ENCODE measurements at regions not wholly inside any gene's neighbourhood (a gene's known extent, or its start where the extent isn't known, plus 50 kb on each side); places are given as distances from the start of the nearest gene placed in this dataset.

- no peak overlapping the region for H3K4me3 ChIP-seq (replicated peaks in 1 of 3; ENCODE audit: insufficient read depth in 1 of 3, low read depth in 2 of 3, low read length in 3 of 3)
- DNase-seq (ENCODE audit: low spot score) (no peak), ATAC-seq (no peak), FAIRE-seq (no peak)
- no TSS peak for BruUV-seq (replicated peaks)
- H3K4me2 ChIP-seq (ENCODE audit: low read depth, low read length): no peak overlapping the region
- WGBS (ENCODE audit: low lambda C conversion rate): 5% methylated on average over 6 of the region's 6 CpGs
- H4K20me1 ChIP-seq (ENCODE audit: insufficient read depth, low read length): no peaks in the 10 kb centered on the region
- H3K9ac ChIP-seq (ENCODE audit: insufficient read depth, low read depth, low read length): no peak overlapping the region
- no peaks in the 10 kb centered on the region for H3K4me1 ChIP-seq (ENCODE audit: insufficient read depth, low read length)
- H3K9me3 ChIP-seq (ENCODE audit: low read length): peaks cover 69% of the 10 kb centered on the region
- intact Hi-C loops (cut with micrococcal nuclease; ENCODE audit: unreplicated experiment) (no loop called here), in situ Hi-C loops (cut with HindIII; ENCODE audit: extremely low pct_ligation_motif_present, low pct_unique_long_range_greater_than_20kb) (no loop called here)
- no peaks in the 10 kb centered on the region for H3K36me3 ChIP-seq (replicated peaks in 1 of 2; ENCODE audit: control insufficient read depth in 1 of 2, insufficient read depth in 2 of 2, low read length in 2 of 2)
- POLR2A ChIA-PET: no interaction called here
- TF ChIP-seq JARID2 (CRISPR knock-in tag; IDR thresholded peaks at IDR 0.05; ENCODE audit: insufficient replicate concordance) (no peak), SP1 (IDR thresholded peaks at IDR 0.05) (no peak), SP1 (CRISPR knock-in tag; IDR thresholded peaks at IDR 0.05) (no peak), ZBTB8A (CRISPR knock-in tag; IDR thresholded peaks at IDR 0.05; ENCODE audit: borderline replicate concordance, low read depth) (no peak)
- CTCF ChIA-PET (ENCODE audit: low intra/inter-chr PET ratio, low total read pairs): no interaction called here
- no peak overlapping the region for H2AFZ ChIP-seq (ENCODE audit: low read length)
- H3K79me2 ChIP-seq (ENCODE audit: insufficient read depth, low read length): no peaks in the 10 kb centered on the region
- no peaks in the 10 kb centered on the region; a peak in 1 of 5 replicates for H3K27me3 ChIP-seq (ENCODE audit: control insufficient read depth in 1 of 2, insufficient read depth in 2 of 2, low read length in 2 of 2)
- H3K27ac ChIP-seq (ENCODE audit: extremely low read length, insufficient read depth, low read length): no peak overlapping the region
Observed at GRCh38 chr7:53315981-53316380, 280.5 kb downstream of the POM121L12 start.

DNA sequence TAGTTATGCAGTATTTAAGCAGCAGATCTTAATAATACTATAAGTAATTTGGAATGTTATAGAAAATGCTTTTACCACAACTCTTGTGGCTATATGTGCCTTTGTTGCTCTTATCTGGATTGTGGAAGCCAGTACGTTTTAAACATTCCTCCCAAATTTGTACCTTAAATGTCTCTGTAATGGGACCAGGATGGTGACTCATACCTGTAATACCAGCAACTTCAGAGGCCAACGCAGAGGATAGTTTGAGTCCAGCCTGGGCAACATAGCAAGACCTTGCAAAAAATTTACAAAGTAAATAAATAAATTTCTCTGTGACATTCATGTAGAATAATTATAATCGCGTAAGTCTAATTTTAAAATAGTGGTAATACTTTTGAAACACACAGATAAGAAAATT lies 283.1 kb downstream of the POM121L12 start:
- 4% methylated on average over 4 of the region's 4 CpGs for WGBS (ENCODE audit: low lambda C conversion rate)
- ATAC-seq (no peak), FAIRE-seq (no peak), DNase-seq (ENCODE audit: low spot score) (no peak)
- ChIA-PET POLR2A (no interaction called here), CTCF (ENCODE audit: low intra/inter-chr PET ratio, low total read pairs) (no interaction called here)
- H3K79me2 ChIP-seq (ENCODE audit: insufficient read depth, low read length): no peaks in the 10 kb centered on the region
- no peak overlapping the region for H3K4me2 ChIP-seq (ENCODE audit: low read depth, low read length)
- peaks cover 71% of the 10 kb centered on the region for H3K9me3 ChIP-seq (ENCODE audit: low read length)
- H3K9ac ChIP-seq (ENCODE audit: insufficient read depth, low read depth, low read length): no peak overlapping the region
- H3K27ac ChIP-seq (ENCODE audit: extremely low read length, insufficient read depth, low read length): no peak overlapping the region
- no peak overlapping the region for H2AFZ ChIP-seq (ENCODE audit: low read length)
- intact Hi-C loops (cut with micrococcal nuclease; ENCODE audit: unreplicated experiment): no loop called here
- H3K36me3 ChIP-seq (replicated peaks in 1 of 2; ENCODE audit: control insufficient read depth in 1 of 2, insufficient read depth in 2 of 2, low read length in 2 of 2): no peaks in the 10 kb centered on the region
- H3K4me3 ChIP-seq (replicated peaks in 1 of 3; ENCODE audit: insufficient read depth in 1 of 3, low read depth in 2 of 3, low read length in 3 of 3): no peak overlapping the region
- BruUV-seq (replicated peaks): no TSS peak
- no peaks in the 10 kb centered on the region for H4K20me1 ChIP-seq (ENCODE audit: insufficient read depth, low read length)
- no peaks in the 10 kb centered on the region; a peak in 1 of 5 replicates for H3K27me3 ChIP-seq (ENCODE audit: control insufficient read depth in 1 of 2, insufficient read depth in 2 of 2, low read length in 2 of 2)
- H3K4me1 ChIP-seq (ENCODE audit: insufficient read depth, low read length): no peaks in the 10 kb centered on the region
- in situ Hi-C loops (cut with HindIII; ENCODE audit: extremely low pct_ligation_motif_present, low pct_unique_long_range_greater_than_20kb): no loop called here
- TF ChIP-seq, protein P1, sequence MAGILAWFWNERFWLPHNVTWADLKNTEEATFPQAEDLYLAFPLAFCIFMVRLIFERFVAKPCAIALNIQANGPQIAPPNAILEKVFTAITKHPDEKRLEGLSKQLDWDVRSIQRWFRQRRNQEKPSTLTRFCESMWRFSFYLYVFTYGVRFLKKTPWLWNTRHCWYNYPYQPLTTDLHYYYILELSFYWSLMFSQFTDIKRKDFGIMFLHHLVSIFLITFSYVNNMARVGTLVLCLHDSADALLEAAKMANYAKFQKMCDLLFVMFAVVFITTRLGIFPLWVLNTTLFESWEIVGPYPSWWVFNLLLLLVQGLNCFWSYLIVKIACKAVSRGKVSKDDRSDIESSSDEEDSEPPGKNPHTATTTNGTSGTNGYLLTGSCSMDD (CRISPR knock-in tag; IDR thresholded peaks at IDR 0.05): no peak
- TF ChIP-seq, protein P2, sequence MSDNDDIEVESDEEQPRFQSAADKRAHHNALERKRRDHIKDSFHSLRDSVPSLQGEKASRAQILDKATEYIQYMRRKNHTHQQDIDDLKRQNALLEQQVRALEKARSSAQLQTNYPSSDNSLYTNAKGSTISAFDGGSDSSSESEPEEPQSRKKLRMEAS (IDR thresholded peaks at IDR 0.05): no peak
- TF ChIP-seq EP300 (IDR thresholded peaks at IDR 0.05; ENCODE audit: low read depth in 2 of 2, low read length in 2 of 2) (no peak), EP300 (CRISPR knock-in tag; IDR thresholded peaks at IDR 0.05; ENCODE audit: borderline replicate concordance) (no peak), GFI1 (CRISPR knock-in tag; IDR thresholded peaks at IDR 0.05; ENCODE audit: borderline replicate concordance) (no peak), MXD4 (CRISPR knock-in tag; IDR thresholded peaks at IDR 0.05) (no peak), ZNF331 (CRISPR knock-in tag; IDR thresholded peaks at IDR 0.05) (no peak), RCOR2 (CRISPR knock-in tag; IDR thresholded peaks at IDR 0.05) (no peak), ATAD3A (CRISPR knock-in tag; IDR thresholded peaks at IDR 0.05) (no peak), ARID5B (CRISPR knock-in tag; IDR thresholded peaks at IDR 0.05) (no peak), ZBTB25 (CRISPR knock-in tag; IDR thresholded peaks at IDR 0.05) (no peak)

Measured in HepG2 (cell line).